Fibroblast of pulmonary artery (primary cell): ENCODE measurements at regions not wholly inside any gene's neighbourhood (a gene's known extent, or its start where the extent isn't known, plus 50 kb on each side); places are given as distances from the start of the nearest gene placed in this dataset.
A peak's percentile ranks its signal among the peaks of the same experiment; 100 is the strongest.

ENCODE experiments used
- DNase-seq: peaks from one replicate; pipeline ENCODE4 v3.0.0-alpha.2; 2010; ENCODE audit warnings: low read depth
- H3K4me3 ChIP-seq: replicated peaks from 2 replicates; pipeline ENCODE4 v1.5.1; 2011; ENCODE audit warnings: low read depth, mild to moderate bottlenecking, control low read depth, low read length, moderate library complexity
- TF ChIP-seq, protein P1 (sequence below): IDR thresholded peaks from 2 replicates; pipeline ENCODE4 v1.5.1; 2011; ENCODE audit warnings: mild to moderate bottlenecking, control low read depth, low read length, inconsistent platforms; ENCODE audit errors: missing control alignments

DNA sequence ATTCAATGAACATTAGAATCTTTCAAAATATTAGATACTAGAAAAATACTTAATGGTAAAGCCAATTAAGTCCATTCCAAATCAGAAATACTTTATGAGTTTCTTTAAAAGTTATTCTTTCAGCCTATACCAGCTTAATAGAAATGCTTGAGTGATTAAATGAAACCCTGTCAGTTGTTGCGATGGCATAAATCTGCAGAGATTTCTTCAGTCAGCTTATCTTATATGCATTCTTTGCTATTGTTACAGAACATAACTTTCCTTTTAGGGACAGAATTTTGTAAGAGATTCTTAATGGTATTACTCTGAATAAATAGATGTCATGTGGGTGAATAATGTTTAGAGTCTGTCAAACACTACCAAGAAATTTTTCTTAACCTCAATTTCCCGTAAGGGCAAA lies 325.0 kb upstream of the HAND2 start:
- TF ChIP-seq, protein P1, sequence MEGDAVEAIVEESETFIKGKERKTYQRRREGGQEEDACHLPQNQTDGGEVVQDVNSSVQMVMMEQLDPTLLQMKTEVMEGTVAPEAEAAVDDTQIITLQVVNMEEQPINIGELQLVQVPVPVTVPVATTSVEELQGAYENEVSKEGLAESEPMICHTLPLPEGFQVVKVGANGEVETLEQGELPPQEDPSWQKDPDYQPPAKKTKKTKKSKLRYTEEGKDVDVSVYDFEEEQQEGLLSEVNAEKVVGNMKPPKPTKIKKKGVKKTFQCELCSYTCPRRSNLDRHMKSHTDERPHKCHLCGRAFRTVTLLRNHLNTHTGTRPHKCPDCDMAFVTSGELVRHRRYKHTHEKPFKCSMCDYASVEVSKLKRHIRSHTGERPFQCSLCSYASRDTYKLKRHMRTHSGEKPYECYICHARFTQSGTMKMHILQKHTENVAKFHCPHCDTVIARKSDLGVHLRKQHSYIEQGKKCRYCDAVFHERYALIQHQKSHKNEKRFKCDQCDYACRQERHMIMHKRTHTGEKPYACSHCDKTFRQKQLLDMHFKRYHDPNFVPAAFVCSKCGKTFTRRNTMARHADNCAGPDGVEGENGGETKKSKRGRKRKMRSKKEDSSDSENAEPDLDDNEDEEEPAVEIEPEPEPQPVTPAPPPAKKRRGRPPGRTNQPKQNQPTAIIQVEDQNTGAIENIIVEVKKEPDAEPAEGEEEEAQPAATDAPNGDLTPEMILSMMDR, result no peak
- H3K4me3 ChIP-seq, result no peak overlapping the region
- peak; percentile 78 for DNase-seq

DNA sequence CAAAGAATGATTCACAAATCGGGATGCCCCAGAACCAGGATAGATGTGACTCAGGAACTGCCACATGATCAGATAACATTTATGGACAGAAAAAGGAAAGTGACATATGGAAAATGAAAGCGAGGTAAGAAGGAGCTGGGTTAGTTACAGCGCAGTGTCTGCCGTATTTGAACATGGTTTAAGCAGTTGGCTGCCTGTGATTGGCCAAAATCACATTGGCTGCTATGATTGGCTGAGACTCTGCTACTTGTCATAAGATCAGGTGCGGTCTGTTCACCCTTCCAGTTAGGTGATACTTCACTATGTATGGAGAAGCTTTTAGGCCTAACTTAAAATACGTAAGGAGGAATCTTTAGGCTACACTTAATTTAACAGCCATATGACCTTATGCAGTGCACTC lies 322.7 kb upstream of the HAND2 start:
- TF ChIP-seq, protein P1, result no peak
- no peak overlapping the region for H3K4me3 ChIP-seq
- no peak for DNase-seq

DNA sequence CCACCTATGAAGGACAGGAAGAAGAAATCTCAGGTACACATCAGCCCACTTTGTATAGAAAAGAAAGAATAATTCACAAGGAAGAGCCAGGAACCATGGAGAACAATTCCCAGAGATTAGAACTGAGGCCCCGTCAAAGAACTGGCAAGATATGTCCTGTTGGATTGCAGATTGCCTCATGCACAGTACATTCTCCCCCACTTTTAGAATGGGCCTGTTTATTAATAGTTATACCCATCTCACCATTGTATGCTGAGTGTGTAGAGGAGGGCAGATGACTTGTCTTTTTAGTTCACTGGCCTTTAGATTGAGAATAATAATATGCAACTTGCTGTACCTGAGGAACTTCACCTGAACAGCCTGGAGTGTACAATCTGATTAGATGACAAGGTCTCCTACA lies 315.6 kb upstream of the HAND2 start:
- TF ChIP-seq, protein P1, result no peak
- no peak overlapping the region for H3K4me3 ChIP-seq
- no peak for DNase-seq

DNA sequence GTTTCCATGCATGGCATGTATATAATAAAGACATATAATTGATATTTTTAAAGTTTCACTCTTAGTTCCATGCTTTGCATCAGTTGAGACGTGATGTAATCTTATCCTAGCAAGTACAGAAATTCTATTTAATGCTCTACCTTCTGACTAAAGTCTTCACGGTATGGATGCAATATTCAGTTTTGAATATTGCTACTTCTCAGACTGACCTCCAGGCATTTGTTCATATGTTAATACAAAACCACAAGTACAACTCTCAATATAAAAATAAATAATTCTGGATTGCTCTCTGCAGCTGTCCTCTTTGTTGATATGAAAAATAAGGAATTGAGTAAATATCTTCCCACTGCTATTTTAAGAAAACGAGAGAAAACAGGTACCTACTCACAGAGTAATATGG lies 309.8 kb upstream of the HAND2 start:
- H3K4me3 ChIP-seq, result no peak overlapping the region
- DNase-seq, result no peak
- TF ChIP-seq, protein P1, result no peak

DNA sequence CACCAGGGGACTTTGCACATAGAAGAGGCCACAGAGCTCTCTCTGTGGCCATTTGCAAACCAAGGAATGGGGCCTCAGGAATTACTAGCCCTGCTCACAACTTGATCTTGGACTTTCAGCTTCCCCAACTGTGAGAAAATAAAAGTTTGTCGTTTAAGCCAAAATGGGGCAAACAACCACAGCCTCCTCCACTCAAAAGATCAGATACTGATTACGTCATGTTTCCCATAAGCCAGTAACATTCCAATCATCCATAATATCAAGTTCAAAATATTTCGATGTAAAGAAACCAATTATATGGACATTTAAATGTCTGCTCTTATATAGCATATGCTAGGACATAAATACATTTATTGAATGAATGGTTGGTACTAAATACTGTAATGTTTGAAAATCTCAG lies 307.5 kb upstream of the HAND2 start:
- no peak for DNase-seq
- TF ChIP-seq, protein P1, result no peak
- H3K4me3 ChIP-seq, result no peak overlapping the region

DNA sequence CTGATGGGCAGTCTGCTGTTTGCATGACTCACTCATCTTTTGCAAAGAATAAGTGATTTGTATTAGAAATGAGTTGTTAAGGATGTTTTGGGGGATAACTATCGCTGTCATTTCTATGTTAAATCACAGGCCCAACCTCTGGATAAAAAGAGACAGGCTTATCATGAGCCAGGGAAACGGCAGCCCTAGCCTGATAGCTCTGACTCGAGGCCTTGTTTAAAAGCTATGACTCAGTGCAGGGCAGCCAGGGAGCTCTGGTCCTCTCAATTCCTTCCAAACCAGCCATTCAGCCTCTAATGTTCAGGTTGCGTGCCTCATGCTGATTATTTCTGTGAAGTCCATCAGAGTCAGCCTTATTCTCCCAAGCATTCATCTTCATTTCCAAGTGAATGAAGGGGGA lies 305.9 kb upstream of the HAND2 start:
- TF ChIP-seq, protein P1, result no peak
- no peak overlapping the region for H3K4me3 ChIP-seq
- DNase-seq, result peak; percentile 77

DNA sequence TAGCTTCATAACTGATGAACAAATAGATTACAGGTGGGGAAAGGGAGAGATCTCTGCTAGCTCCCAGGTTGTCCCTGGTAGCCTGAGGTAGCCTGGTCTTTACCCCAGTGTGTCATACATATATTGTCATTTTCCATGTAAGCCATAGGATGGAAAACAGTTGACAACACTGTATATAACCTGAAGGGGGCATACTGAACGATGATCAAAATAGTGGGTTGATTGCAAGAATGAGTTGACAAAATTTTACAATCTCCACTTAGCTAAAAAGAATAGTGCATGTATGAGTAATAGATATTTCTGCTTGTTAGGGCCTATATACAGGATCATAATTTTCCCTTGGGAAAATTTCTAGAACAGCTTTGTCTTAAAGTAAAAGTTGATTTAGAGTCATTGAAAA lies 304.1 kb upstream of the HAND2 start:
- DNase-seq, result peak; percentile 52
- TF ChIP-seq, protein P1, result peak; percentile 26
- H3K4me3 ChIP-seq, result no peak overlapping the region
